GM12891 (cell line): ENCODE measurements at regions not wholly inside any gene's neighbourhood (a gene's known extent, or its start where the extent isn't known, plus 50 kb on each side); places are given as distances from the start of the nearest gene placed in this dataset.

ENCODE experiments used
- PAX5 ChIP-seq: IDR thresholded peaks from 2 replicates; pipeline ENCODE4 v1.6.1; 2011; ENCODE audit warnings: low read length, moderate library complexity, mild to moderate bottlenecking; ENCODE audit not compliant: insufficient read depth, severe bottlenecking
- POLR2A ChIP-seq: IDR thresholded peaks from 2 replicates; pipeline ENCODE4 v1.6.1; 2011; ENCODE audit warnings: low read depth, low read length, control low read depth
- POLR2AphosphoS5 ChIP-seq: IDR thresholded peaks from 2 replicates; pipeline ENCODE4 v1.6.1; 2011; ENCODE audit warnings: low read depth, low read length, control low read depth
- SPI1 ChIP-seq: IDR thresholded peaks from 2 replicates; pipeline ENCODE4 v1.6.1; 2011; ENCODE audit warnings: low read depth, low read length, control low read depth
- TAF1 ChIP-seq: IDR thresholded peaks from 2 replicates; pipeline ENCODE4 v1.6.1; 2011; ENCODE audit warnings: low read depth, low read length, control low read depth

DNA sequence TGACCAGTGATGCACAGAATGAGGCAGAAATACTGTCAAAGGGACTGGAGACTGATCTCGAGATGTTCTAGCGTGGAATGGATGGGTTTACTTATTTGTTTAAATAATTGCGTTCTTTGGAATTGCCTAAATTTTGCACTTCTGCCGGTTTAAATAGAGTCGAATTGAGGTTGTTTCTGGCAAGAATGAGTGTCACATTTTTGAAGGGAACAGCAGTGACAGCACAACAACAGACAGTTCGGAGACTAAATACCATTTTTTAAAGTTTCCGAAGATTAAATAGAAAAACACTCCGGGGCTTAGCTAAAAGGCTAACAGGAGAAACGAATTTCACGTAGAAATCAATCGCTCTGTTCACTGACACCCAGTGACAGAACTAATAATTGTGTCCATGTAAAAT lies 969.2 kb upstream of the RBFOX1 start:
- TF ChIP-seq POLR2A, result no peak
- TF ChIP-seq TAF1, result no peak
- no peak for TF ChIP-seq SPI1
- no peak for TF ChIP-seq POLR2AphosphoS5
- TF ChIP-seq PAX5, result no peak
